ENCODE measurements at regions not wholly inside any gene's neighbourhood (a gene's known extent, or its start where the extent isn't known, plus 50 kb on each side); places are given as distances from the start of the nearest gene placed in this dataset.

DNA sequence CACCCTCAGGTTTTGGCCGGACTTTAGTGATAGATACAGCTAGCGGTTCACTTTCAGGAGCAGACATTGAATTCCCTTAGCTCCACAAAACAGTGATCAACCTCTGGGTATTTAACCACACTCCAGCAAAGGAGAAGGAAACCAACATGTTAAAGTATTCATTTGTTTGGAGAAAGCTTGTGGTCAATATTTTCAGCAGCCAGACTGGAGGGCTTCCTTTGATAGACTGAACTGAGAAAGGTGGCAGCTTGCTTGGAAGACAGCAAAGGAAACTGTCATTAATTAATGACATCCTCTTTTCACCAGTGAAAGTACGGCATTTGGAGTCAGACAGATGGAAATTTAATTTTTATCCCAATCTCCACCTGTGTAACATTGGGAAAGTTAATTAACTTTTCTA, 289.1 kb upstream of the CLNK start:
- no peaks in the 10 kb centered on the region for H3K27me3 ChIP-seq (ENCODE audit: control insufficient read depth, insufficient read depth, low read length)
- no peaks in the 10 kb centered on the region for H3K4me1 ChIP-seq (ENCODE audit: control insufficient read depth, insufficient read depth, low read length)
- no peak overlapping the region for H3K27ac ChIP-seq (ENCODE audit: low read length)
- WGBS (ENCODE audit: insufficient coverage, low lambda C conversion rate): 75% methylated on average over 1 of the region's 3 CpGs
- no peaks in the 10 kb centered on the region for H3K9me3 ChIP-seq (ENCODE audit: control insufficient read depth, low read depth, low read length)
- DNase-seq: no peak
- H3K4me3 ChIP-seq (ENCODE audit: low read length): no peak overlapping the region
- no peaks in the 10 kb centered on the region for H3K36me3 ChIP-seq (ENCODE audit: control insufficient read depth, insufficient read depth, low read length)

DNA sequence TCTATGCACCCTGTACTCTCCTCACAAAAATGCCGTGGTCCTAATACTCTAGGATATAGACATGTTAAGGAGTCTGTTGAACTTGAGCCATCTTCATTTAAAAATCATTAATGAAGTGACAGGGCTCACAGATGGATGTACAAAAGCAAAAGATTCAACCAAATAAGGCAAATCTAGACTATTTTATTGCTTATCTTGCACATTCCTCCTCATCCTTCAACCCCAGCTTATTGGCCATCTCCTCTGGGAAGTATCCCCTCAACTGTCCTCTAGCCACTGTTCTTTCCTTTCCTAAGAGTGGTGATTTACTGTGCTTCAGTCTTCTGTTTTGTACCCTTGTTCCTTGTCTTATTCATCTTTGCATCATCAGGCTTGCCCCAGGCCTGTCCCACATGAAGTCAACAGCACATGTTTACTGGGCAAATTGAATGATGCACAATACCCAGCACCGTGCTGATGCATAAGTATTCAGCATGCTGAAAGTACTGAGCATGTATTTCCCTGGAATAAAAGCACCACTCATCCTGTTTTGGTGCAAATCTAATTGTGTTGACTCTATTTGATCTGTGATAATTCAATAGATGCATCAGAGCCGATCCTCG, 287.3 kb upstream of the CLNK start:
- Histone ChIP-seq H3K36me3 (ENCODE audit: control insufficient read depth, insufficient read depth, low read length) (no peaks in the 10 kb centered on the region), H3K4me1 (ENCODE audit: control insufficient read depth, insufficient read depth, low read length) (no peaks in the 10 kb centered on the region), H3K27me3 (ENCODE audit: control insufficient read depth, insufficient read depth, low read length) (no peaks in the 10 kb centered on the region), H3K27ac (ENCODE audit: low read length) (no peak overlapping the region), H3K4me3 (ENCODE audit: low read length) (no peak overlapping the region), H3K9me3 (ENCODE audit: control insufficient read depth, low read depth, low read length) (no peaks in the 10 kb centered on the region)
- WGBS (ENCODE audit: insufficient coverage, low lambda C conversion rate): no CpG with 5 or more reads among the region's 4 CpGs
- DNase-seq: no peak

DNA sequence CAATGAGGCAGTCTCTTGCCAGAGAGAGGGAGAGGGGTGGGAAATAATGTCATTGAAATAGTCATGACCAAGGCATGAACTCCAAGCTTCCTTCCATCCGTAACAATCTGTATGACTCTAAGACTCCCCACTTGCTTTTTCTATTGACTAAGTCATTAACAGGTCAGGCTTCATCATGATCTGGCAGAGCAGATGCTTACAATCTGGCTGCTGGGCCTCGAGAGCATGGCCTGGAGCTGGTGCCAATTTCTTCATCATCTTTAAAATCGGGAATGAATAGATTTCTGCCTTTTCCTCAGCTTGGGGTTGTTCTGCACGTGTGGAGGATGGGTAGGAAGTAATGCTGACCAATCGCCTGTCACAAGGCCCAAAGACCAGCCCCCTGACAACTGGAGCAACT, 280.6 kb upstream of the CLNK start:
- no CpG with 5 or more reads among the region's 5 CpGs for WGBS (ENCODE audit: insufficient coverage, low lambda C conversion rate)
- Histone ChIP-seq H3K9me3 (ENCODE audit: control insufficient read depth, low read depth, low read length) (no peaks in the 10 kb centered on the region), H3K4me1 (ENCODE audit: control insufficient read depth, insufficient read depth, low read length) (no peaks in the 10 kb centered on the region), H3K36me3 (ENCODE audit: control insufficient read depth, insufficient read depth, low read length) (no peaks in the 10 kb centered on the region), H3K27ac (ENCODE audit: low read length) (no peak overlapping the region), H3K4me3 (ENCODE audit: low read length) (no peak overlapping the region), H3K27me3 (ENCODE audit: control insufficient read depth, insufficient read depth, low read length) (no peaks in the 10 kb centered on the region)
- no peak for DNase-seq

DNA sequence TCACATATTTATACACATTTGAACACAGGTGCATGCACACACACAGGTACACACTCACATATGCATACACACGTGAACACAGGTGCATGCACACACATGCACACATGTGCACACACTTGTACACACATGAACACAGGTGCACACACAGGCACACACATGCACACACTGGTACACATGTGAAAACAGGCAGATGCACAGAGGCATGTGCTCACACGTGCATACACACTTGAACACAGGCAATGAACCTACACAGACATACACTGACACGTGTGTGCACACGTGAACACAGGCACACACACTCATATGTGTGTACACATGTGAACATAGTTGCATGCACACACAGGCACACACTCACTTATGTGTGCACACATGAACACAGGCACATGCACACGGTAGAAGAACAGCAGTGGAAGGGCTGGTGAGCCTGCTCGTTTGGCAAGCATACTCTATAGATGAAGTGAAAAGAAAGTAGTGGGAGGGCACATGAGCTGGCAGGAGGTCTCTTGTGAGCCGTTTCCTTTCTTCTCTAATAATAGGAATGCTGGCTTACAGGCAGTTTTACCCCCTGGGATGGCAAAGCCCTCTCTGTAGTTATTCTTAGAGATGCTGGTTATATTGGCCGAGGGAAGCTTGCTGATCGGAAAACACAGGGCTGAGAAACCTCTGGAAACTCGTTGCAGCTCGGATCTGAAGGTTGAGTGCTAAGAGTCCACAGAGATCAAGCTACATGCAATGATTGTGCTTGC, 279.6 kb upstream of the CLNK start:
- no peaks in the 10 kb centered on the region for H3K36me3 ChIP-seq (ENCODE audit: control insufficient read depth, insufficient read depth, low read length)
- no peak for DNase-seq
- no peak overlapping the region for H3K27ac ChIP-seq (ENCODE audit: low read length)
- WGBS (ENCODE audit: insufficient coverage, low lambda C conversion rate): no CpG with 5 or more reads among the region's 11 CpGs
- H3K4me1 ChIP-seq (ENCODE audit: control insufficient read depth, insufficient read depth, low read length): no peaks in the 10 kb centered on the region
- H3K4me3 ChIP-seq (ENCODE audit: low read length): no peak overlapping the region
- H3K9me3 ChIP-seq (ENCODE audit: control insufficient read depth, low read depth, low read length): no peaks in the 10 kb centered on the region
- H3K27me3 ChIP-seq (ENCODE audit: control insufficient read depth, insufficient read depth, low read length): no peaks in the 10 kb centered on the region

DNA sequence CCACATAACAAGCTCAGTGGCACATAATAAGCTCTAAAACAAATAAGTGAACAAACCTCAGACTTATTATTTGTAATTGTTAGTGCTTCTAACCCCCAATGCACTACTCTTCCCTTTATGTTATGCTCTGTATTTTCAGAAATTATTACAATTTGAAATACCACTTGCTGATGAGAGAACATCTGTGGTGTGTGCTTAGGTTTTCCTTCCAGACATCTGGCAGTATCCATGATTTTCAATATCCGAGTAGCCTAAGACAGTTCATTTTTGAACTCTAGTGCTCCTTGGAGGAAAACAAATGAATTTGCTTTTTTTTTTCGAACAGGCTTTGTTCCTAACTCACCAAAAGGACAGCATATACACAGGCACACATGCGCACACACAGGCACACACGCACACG, 278.7 kb upstream of the CLNK start:
- Histone ChIP-seq H3K27me3 (ENCODE audit: control insufficient read depth, insufficient read depth, low read length) (no peaks in the 10 kb centered on the region), H3K27ac (ENCODE audit: low read length) (no peak overlapping the region), H3K4me1 (ENCODE audit: control insufficient read depth, insufficient read depth, low read length) (no peaks in the 10 kb centered on the region), H3K4me3 (ENCODE audit: low read length) (no peak overlapping the region), H3K36me3 (ENCODE audit: control insufficient read depth, insufficient read depth, low read length) (no peaks in the 10 kb centered on the region), H3K9me3 (ENCODE audit: control insufficient read depth, low read depth, low read length) (no peaks in the 10 kb centered on the region)
- no peak for DNase-seq
- WGBS (ENCODE audit: insufficient coverage, low lambda C conversion rate): 100% methylated on average over 1 of the region's 5 CpGs

DNA sequence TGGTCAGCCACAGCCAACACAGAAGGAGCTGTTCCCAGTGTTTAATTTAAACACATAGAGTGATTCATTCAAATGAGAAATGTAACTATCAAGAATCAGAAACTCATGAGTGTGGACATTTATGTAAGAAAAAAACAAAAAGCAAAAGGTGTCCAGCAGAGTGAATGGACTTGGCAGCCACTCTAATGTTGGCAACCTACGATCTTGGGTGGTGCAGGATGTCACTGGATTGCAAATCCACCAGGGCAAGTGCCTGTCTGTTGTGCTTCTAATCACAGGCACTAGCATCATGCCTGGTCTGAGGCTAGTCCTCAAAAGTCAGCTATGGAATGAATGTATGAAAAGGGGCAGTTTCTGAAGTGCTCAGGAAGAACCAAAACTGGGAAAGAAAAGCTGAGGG, 277.7 kb upstream of the CLNK start:
- no peaks in the 10 kb centered on the region for H3K36me3 ChIP-seq (ENCODE audit: control insufficient read depth, insufficient read depth, low read length)
- WGBS (ENCODE audit: insufficient coverage, low lambda C conversion rate): no CpG with 5 or more reads among the region's 1 CpG
- H3K27me3 ChIP-seq (ENCODE audit: control insufficient read depth, insufficient read depth, low read length): no peaks in the 10 kb centered on the region
- no peaks in the 10 kb centered on the region for H3K9me3 ChIP-seq (ENCODE audit: control insufficient read depth, low read depth, low read length)
- H3K4me3 ChIP-seq (ENCODE audit: low read length): no peak overlapping the region
- no peaks in the 10 kb centered on the region for H3K4me1 ChIP-seq (ENCODE audit: control insufficient read depth, insufficient read depth, low read length)
- DNase-seq: no peak
- H3K27ac ChIP-seq (ENCODE audit: low read length): no peak overlapping the region

DNA sequence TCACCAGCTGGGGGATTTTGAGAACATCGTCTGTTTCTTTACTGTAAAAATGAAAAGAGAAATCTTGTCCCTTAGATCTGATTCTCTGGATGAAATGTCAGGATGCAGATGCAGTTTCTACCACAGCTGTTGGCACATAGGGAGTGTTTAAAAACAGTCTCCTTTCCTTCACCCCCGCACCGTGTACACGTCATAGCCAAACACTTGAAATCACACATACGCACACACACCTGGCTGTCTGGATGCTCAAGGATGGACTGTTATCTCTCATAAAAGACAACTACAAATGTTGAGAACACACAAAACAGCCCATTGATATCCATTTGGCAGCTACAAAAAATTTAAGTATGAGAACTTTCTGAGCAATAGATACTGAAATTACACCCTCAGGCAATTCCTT, 275.8 kb upstream of the CLNK start:
- WGBS (ENCODE audit: insufficient coverage, low lambda C conversion rate): 80% methylated on average over 1 of the region's 5 CpGs

DNA sequence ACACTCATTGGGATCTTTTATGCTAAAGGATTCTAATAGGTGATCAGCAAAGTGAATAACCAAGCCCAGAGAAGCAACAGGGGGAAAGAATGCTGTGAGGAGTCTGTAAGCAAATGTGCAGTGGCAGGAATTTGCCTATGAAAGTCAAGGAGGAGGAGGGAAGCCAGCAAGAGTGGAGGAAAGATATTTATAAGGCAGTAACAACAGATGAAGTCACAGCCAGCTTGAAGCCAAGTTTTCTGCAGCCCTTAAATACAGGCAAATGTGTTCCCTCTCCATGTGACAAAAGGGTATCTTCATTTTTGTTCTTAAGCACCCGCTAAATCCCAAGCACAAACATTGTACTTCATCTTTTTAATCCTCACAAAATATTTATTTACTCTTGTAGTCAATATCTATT, 275.0 kb upstream of the CLNK start:
- Histone ChIP-seq H3K4me1 (ENCODE audit: control insufficient read depth, insufficient read depth, low read length) (no peaks in the 10 kb centered on the region), H3K27me3 (ENCODE audit: control insufficient read depth, insufficient read depth, low read length) (no peaks in the 10 kb centered on the region), H3K4me3 (ENCODE audit: low read length) (no peak overlapping the region), H3K9me3 (ENCODE audit: control insufficient read depth, low read depth, low read length) (no peaks in the 10 kb centered on the region), H3K27ac (ENCODE audit: low read length) (no peak overlapping the region), H3K36me3 (ENCODE audit: control insufficient read depth, insufficient read depth, low read length) (no peaks in the 10 kb centered on the region)
- DNase-seq: peak in 1 of 2 donors; percentile 3
- 43% methylated on average over 1 of the region's 1 CpG for WGBS (ENCODE audit: insufficient coverage, low lambda C conversion rate)

More for the DNA sequence above, 275.8 kb upstream of the CLNK start:
- Histone ChIP-seq H3K36me3 (ENCODE audit: control insufficient read depth, insufficient read depth, low read length) (no peaks in the 10 kb centered on the region), H3K9me3 (ENCODE audit: control insufficient read depth, low read depth, low read length) (no peaks in the 10 kb centered on the region), H3K27ac (ENCODE audit: low read length) (no peak overlapping the region), H3K4me3 (ENCODE audit: low read length) (no peak overlapping the region), H3K27me3 (ENCODE audit: control insufficient read depth, insufficient read depth, low read length) (no peaks in the 10 kb centered on the region), H3K4me1 (ENCODE audit: control insufficient read depth, insufficient read depth, low read length) (no peaks in the 10 kb centered on the region)
- no peak for DNase-seq

DNA sequence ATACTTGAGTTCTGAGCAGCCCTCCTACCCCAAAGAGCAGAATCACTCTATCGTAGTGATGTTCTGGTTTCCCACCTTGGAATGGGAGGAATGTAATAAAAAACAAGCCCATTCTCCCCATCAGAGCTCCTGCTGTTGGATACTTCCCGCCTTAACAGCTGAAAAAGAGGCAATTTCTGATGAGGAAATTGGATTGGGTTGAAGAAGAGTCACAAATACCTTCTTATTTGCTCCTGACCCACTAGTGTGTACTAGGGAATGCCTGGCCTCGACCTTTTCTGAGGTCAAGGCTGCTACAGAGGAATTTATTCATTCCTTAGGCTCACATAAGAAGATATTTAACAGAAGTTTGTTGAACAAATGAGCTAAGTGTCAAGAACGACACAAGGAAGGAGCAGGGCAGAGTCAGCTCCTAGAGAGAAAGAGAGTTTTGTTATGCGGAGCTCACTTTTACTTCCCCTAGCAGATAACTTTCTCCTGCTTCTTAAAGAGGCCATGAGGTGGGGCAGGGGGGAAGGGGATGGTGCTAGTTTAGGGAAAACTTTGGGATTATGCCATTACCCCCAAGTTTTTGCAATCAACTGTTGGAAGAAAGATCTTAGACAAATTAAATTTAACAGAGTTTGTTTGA, 273.8 kb upstream of the CLNK start:
- 40% methylated on average over 3 of the region's 5 CpGs for WGBS (ENCODE audit: insufficient coverage, low lambda C conversion rate)
- no peaks in the 10 kb centered on the region for H3K4me1 ChIP-seq (ENCODE audit: control insufficient read depth, insufficient read depth, low read length)
- no peaks in the 10 kb centered on the region for H3K27me3 ChIP-seq (ENCODE audit: control insufficient read depth, insufficient read depth, low read length)
- no peak for DNase-seq
- H3K27ac ChIP-seq (ENCODE audit: low read length): no peak overlapping the region
- no peaks in the 10 kb centered on the region for H3K9me3 ChIP-seq (ENCODE audit: control insufficient read depth, low read depth, low read length)
- no peak overlapping the region for H3K4me3 ChIP-seq (ENCODE audit: low read length)
- no peaks in the 10 kb centered on the region for H3K36me3 ChIP-seq (ENCODE audit: control insufficient read depth, insufficient read depth, low read length)

DNA sequence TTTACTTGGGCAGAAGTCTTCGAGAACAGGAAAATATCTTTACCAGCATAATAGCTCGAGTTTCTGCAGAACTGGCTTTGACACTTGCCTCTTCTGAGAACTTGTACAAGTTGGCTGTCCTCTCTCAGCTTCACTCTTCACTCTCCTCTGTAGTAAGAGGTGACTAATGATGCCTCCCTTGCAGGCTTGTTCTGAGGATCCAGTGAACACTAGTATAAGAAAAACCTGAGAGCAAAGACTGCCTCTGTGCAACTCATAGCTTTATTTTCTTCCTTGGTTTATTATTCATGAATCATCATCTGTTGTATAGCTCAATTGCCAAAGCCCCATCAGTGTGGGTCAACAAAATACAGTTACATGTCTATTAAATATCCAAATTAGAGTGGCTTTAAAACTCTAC, 266.7 kb upstream of the CLNK start:
- Histone ChIP-seq H3K4me3 (ENCODE audit: low read length) (no peak overlapping the region), H3K4me1 (ENCODE audit: control insufficient read depth, insufficient read depth, low read length) (no peaks in the 10 kb centered on the region), H3K27me3 (ENCODE audit: control insufficient read depth, insufficient read depth, low read length) (no peaks in the 10 kb centered on the region), H3K27ac (ENCODE audit: low read length) (no peak overlapping the region), H3K36me3 (ENCODE audit: control insufficient read depth, insufficient read depth, low read length) (no peaks in the 10 kb centered on the region), H3K9me3 (ENCODE audit: control insufficient read depth, low read depth, low read length) (no peaks in the 10 kb centered on the region)
- WGBS (ENCODE audit: insufficient coverage, low lambda C conversion rate): no CpG with 5 or more reads among the region's 2 CpGs
- DNase-seq: no peak
